HepG2 (cell line): ENCODE measurements at regions not wholly inside any gene's neighbourhood (a gene's known extent, or its start where the extent isn't known, plus 50 kb on each side); places are given as distances from the start of the nearest gene placed in this dataset.
A peak's percentile ranks its signal among the peaks of the same experiment; 100 is the strongest.

Experiments
- ATAC-seq: fragments of 200-7000 bp; cut with Tn5 transposase; 3 replicates; pipeline ENCODE4 v1.9.1; 2020; ENCODE audit warnings: mild to moderate bottlenecking, moderate library complexity
- BruUV-seq: library from RNA; stranded (reverse); fragments of 400-500 nt; replicated peaks from 2 replicates; lab custom pipeline; 2021; lab: Mats Ljungman, UMichigan
- CTCF ChIA-PET: fragments of 300-600 bp; formaldehyde crosslinking; extraction: SDS; loops from one replicate; lab custom pipeline; 2021; ENCODE audit warnings: low total read pairs, inconsistent platforms, low intra/inter-chr PET ratio; lab: Yijun Ruan, JAX
- POLR2A ChIA-PET: fragments of 350-600 bp; sonication (Branson Sonifier 250); formaldehyde crosslinking; loops from one replicate; lab custom pipeline; 2020; ENCODE audit warnings: antibody characterized with exemption, inconsistent platforms; lab: Yijun Ruan, JAX
- DNase-seq: peaks from one replicate; pipeline ENCODE4 v3.0.0-alpha.2; 2015; ENCODE audit warnings: low spot score
- FAIRE-seq: peaks from 3 replicates; lab custom pipeline; 2011; peaks lifted over from hg19 to GRCh38; lab: Jason Lieb, UNC
- H2AFZ ChIP-seq: one replicate; pipeline ENCODE4 v1.6.1; 2011; ENCODE audit warnings: low read length, inconsistent platforms
- H3K27ac ChIP-seq: fragments of 300-600 bp; 3 replicates; pipeline ENCODE4 v1.8.0; 2011; ENCODE audit warnings: mixed run types, mild to moderate bottlenecking, mixed read lengths, low read length, inconsistent platforms; ENCODE audit not compliant: insufficient read depth; ENCODE audit errors: extremely low read length
- H3K27me3 ChIP-seq, 2 experiments: fragments of 200-600 bp in 1 of 2; 2 replicates in 1 of 2; 3 replicates in 1 of 2; pipeline versions ENCODE4 v1.6.0 to v1.8.0; 2011; ENCODE audit warnings: low read length in 2 of 2, mild to moderate bottlenecking in 2 of 2, moderate library complexity in 2 of 2, inconsistent platforms in 1 of 2; ENCODE audit not compliant: insufficient read depth in 2 of 2, control insufficient read depth in 1 of 2
- H3K36me3 ChIP-seq, 2 experiments: fragments of 200-600 bp in 1 of 2; replicated peaks in 1 of 2; 2 replicates in 1 of 2; 3 replicates in 1 of 2; pipeline versions ENCODE4 v1.5.1 to v1.8.0; 2011; ENCODE audit warnings: low read length in 2 of 2, inconsistent platforms in 1 of 2; ENCODE audit not compliant: insufficient read depth in 2 of 2, control insufficient read depth in 1 of 2
- H3K4me1 ChIP-seq: 2 replicates; pipeline ENCODE4 v1.5.1; 2012; ENCODE audit warnings: low read length, inconsistent platforms; ENCODE audit not compliant: insufficient read depth
- H3K4me2 ChIP-seq: 2 replicates; pipeline ENCODE4 v1.6.0; 2011; ENCODE audit warnings: low read depth, low read length, inconsistent platforms
- H3K4me3 ChIP-seq, 3 experiments: fragments of 200-600 bp in 1 of 3; sonication (generic), shearing (Covaris generic) in 1 of 3; replicated peaks in 1 of 3; 2 replicates each; pipeline ENCODE4 v1.5.1; 2011 to 2016; ENCODE audit warnings: low read length in 3 of 3, inconsistent platforms in 2 of 3, low read depth in 2 of 3, mild to moderate bottlenecking in 2 of 3, control low read depth in 1 of 3, mixed read lengths in 1 of 3; ENCODE audit not compliant: insufficient read depth in 1 of 3
- H3K79me2 ChIP-seq: one replicate; pipeline ENCODE4 v1.6.1; 2011; ENCODE audit warnings: low read length, inconsistent platforms; ENCODE audit not compliant: insufficient read depth
- H3K9ac ChIP-seq: 2 replicates; pipeline ENCODE4 v1.6.0; 2011; ENCODE audit warnings: mild to moderate bottlenecking, low read depth, low read length, inconsistent platforms; ENCODE audit not compliant: insufficient read depth
- H3K9me3 ChIP-seq: 2 replicates; pipeline ENCODE4 v1.5.1; 2012; ENCODE audit warnings: mild to moderate bottlenecking, low read length
- H4K20me1 ChIP-seq: 2 replicates; pipeline ENCODE4 v1.6.0; 2011; ENCODE audit warnings: inconsistent platforms, mild to moderate bottlenecking, low read length, moderate library complexity; ENCODE audit not compliant: insufficient read depth
- AKNA ChIP-seq: sonication (generic); formaldehyde crosslinking; IDR thresholded peaks from 2 replicates; pipeline ENCODE4 v1.4.0; 2020; ENCODE audit warnings: missing genetic modification reagents, borderline replicate concordance
- MAFF ChIP-seq: IDR thresholded peaks from 2 replicates; pipeline ENCODE4 v1.6.1; 2011; ENCODE audit warnings: low read depth, low read length, improper control_type of control experiment
- MAFK ChIP-seq, 2 experiments: IDR thresholded peaks in 1 of 2; conservative IDR thresholded peaks in 1 of 2; 2 replicates each; pipeline ENCODE4 v1.6.1; 2011; ENCODE audit warnings: improper control_type of control experiment in 2 of 2, low read length in 2 of 2
- MIER3 ChIP-seq: IDR thresholded peaks from 2 replicates; pipeline ENCODE4 v1.6.1; 2016; ENCODE audit warnings: missing compliant biosample characterization, borderline replicate concordance
- RBFOX2 ChIP-seq: fragments of 200-400 bp; formaldehyde crosslinking; IDR thresholded peaks from 2 replicates; pipeline ENCODE4 v1.6.1; 2017; ENCODE audit warnings: low read depth, mild to moderate bottlenecking, low read length
- TGIF2 ChIP-seq: IDR thresholded peaks from 2 replicates; pipeline ENCODE4 v1.6.1; 2016; ENCODE audit warnings: control low read depth, missing compliant biosample characterization
- THAP11 ChIP-seq: IDR thresholded peaks from 2 replicates; pipeline ENCODE4 v1.6.1; 2016; ENCODE audit warnings: missing biosample characterization, missing genetic modification reagents
- WGBS: methylation state at CpG from one replicate; pipeline ENCODE4 v1.1.6; 2017; ENCODE audit warnings: low lambda C conversion rate; 5-methylcytosine and 5-hydroxymethylcytosine counted together
- in situ Hi-C: cut with HindIII; loops from 2 replicates; pipeline ENCODE4 v1.10.0; 2017; ENCODE audit warnings: low pct_unique_long_range_greater_than_20kb; ENCODE audit not compliant: extremely low pct_ligation_motif_present
- intact Hi-C: fragments of 100-400 bp; cut with micrococcal nuclease; formaldehyde crosslinking; loops from one replicate; pipeline ENCODE4 v1.10.0; 2022; ENCODE audit not compliant: unreplicated experiment

- TF ChIP-seq AKNA (CRISPR knock-in tag) (no peak), TGIF2 (CRISPR knock-in tag) (no peak), MIER3 (CRISPR knock-in tag) (no peak), THAP11 (CRISPR knock-in tag) (no peak)
- CTCF ChIA-PET = no interaction called here
- H3K27me3 ChIP-seq = no peaks in the 10 kb centered on the region; a peak in 1 of 5 replicates
- in situ Hi-C loops = no loop called here
- H3K27ac ChIP-seq = no peak overlapping the region
- no peak overlapping the region for H3K4me3 ChIP-seq
- H3K9me3 ChIP-seq = no peaks in the 10 kb centered on the region
- ATAC-seq = no peak
- H3K36me3 ChIP-seq = no peaks in the 10 kb centered on the region
- POLR2A ChIA-PET = no interaction called here
- no peak overlapping the region for H3K9ac ChIP-seq
- H3K79me2 ChIP-seq = no peaks in the 10 kb centered on the region
- no peaks in the 10 kb centered on the region for H3K4me1 ChIP-seq
- H4K20me1 ChIP-seq = no peaks in the 10 kb centered on the region
- WGBS = 6% methylated on average over 1 of the region's 1 CpG
- DNase-seq = no peak
- intact Hi-C loops = no loop called here
- no peak overlapping the region for H3K4me2 ChIP-seq
- no peak for FAIRE-seq
- BruUV-seq = no TSS peak
- H2AFZ ChIP-seq = no peak overlapping the region
These were observed 137.3 kb upstream of the RXFP1 start for GRCh38 chr4:158384414-158384813.

- Histone ChIP-seq H3K4me1 (no peaks in the 10 kb centered on the region), H3K4me3 (no peak overlapping the region), H2AFZ (no peak overlapping the region), H3K79me2 (no peaks in the 10 kb centered on the region)
- DNase-seq = no peak
- no TSS peak for BruUV-seq
- no peak for FAIRE-seq
- ATAC-seq = no peak
- TF ChIP-seq RBFOX2 (no peak), MAFK (conservative IDR thresholded peaks at IDR 0.05 in 1 of 2, IDR thresholded peaks at IDR 0.05 in 1 of 2; ENCODE audit: low read length in 2 of 2) (peak; percentile 8 to 63; a peak in 2 of 4 replicates), MAFF (0 out of 2 replicates have a peak, but pooled peaks have one; percentile 21)
- TF ChIP-seq, all 625 proteins: peak for 2
- no peaks in the 10 kb centered on the region; a peak in 1 of 5 replicates for H3K27me3 ChIP-seq
- intact Hi-C loops = no loop called here
- WGBS = 0% methylated on average over 3 of the region's 3 CpGs
- H3K9ac ChIP-seq = no peak overlapping the region
- H4K20me1 ChIP-seq = no peaks in the 10 kb centered on the region
- no peak overlapping the region for H3K27ac ChIP-seq
- ChIA-PET POLR2A (no interaction called here), CTCF (no interaction called here)
- no peaks in the 10 kb centered on the region for H3K9me3 ChIP-seq
- no peaks in the 10 kb centered on the region for H3K36me3 ChIP-seq
- in situ Hi-C loops = no loop called here
- no peak overlapping the region for H3K4me2 ChIP-seq
These were observed 126.3 kb upstream of the RXFP1 start for GRCh38 chr4:158395343-158395742.
